HG03565 (cell line): ENCODE measurements at regions not wholly inside any gene's neighbourhood (a gene's known extent, or its start where the extent isn't known, plus 50 kb on each side); places are given as distances from the start of the nearest gene placed in this dataset.
"Not testable (repeated sequence)": the region's sequence is repeated elsewhere in the genome, so short reads cannot be mapped to it uniquely, and the experiment has no call there.

ENCODE experiments used
- ATAC-seq: cut with Tn5 transposase; IDR thresholded peaks from one replicate; pipeline ENCODE4 v1.9.1; 2021; ENCODE audit warnings: mild to moderate bottlenecking, moderate library complexity; ENCODE audit not compliant: unreplicated experiment

DNA sequence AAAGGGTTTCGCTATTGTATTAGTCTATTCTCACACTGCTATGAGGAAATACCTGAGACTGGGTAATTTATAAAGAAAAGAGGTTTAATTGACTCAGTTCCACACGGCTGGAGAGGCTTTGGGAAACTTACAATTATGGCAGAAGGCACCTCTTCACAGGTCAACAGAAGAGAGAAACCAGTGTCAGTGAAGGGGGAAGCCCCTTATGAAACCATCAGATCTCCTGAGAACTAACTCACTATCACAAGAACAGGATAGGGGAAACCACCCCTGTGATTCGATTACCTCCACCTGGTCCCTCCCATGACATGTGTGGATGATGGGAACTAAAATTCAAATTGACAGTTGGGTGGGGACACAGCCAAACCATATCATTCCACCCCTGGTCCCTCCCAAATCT lies 589.5 kb downstream of the CENPC start:
- no peak for ATAC-seq

DNA sequence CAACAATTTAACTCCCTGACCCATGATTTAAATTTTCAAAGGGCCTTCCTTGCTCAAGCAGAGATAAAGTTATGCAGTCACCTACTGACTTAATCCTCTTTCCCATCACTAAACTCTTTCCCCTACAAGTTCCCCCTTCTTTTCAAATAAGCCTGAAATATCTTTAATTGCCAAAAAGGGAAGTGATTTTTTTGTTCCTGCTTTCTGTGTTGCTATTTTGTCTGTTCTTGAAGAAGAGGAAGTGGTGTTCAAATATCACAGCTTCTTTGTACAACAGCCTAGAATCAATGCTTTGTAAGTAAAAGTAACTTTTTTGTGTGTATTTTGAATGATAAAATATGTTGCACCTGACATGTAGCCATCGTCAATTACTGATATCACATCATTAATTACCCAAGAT lies 595.9 kb downstream of the CENPC start:
- ATAC-seq: no peak

GRCh38 chr4:66946761-66947160 lies 598.5 kb downstream of the CENPC start:
- ATAC-seq: no peak

DNA sequence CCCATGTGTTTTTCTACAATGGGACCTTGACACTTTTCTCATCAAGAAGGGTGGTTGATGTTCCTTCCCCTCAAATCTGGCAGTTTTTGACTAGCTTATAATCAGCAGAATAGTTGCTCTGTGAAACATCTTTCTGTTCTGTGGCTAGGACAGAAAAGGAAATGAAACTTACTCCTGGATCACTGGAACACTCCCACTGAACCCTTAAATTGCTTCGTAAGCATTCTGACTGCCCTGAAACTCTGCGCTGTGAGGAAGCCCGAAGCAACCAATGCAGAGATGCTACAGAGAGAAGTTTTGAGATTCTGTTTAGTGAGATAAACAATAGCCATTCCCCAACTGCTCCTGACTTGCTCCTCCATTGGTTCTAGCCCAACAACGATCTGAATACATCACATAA lies 602.2 kb downstream of the CENPC start:
- no peak for ATAC-seq

DNA sequence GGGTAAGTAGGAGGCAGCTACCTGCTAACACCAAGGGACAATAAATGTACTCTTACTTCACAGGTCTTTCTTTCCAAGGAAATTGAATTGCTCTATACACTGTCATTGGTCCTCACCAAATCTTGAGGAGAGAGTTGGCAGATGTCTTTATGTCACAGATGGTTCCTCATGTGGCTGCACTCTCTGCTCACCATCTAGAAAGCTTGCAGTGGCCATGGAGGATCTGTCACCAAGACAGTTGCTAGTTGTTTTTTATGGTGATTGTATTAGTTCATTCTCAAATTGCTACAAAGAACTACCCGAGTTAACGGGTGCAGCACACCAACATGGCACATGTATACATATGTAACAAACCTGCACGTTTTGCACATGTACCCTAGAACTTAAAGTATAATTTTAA lies 613.3 kb downstream of the CENPC start:
- not testable (repeated sequence) for ATAC-seq

GRCh38 chr4:66930206-66930605 lies 615.1 kb downstream of the CENPC start:
- ATAC-seq: no peak

- no peak for ATAC-seq
Measured at GRCh38 chr4:66929748-66930147, 615.6 kb downstream of the CENPC start.

GRCh38 chr4:66928881-66929280 lies 616.4 kb downstream of the CENPC start:
- not testable (repeated sequence) for ATAC-seq

- ATAC-seq: no peak
Measured at GRCh38 chr4:66927937-66928336, 617.4 kb downstream of the CENPC start.

DNA sequence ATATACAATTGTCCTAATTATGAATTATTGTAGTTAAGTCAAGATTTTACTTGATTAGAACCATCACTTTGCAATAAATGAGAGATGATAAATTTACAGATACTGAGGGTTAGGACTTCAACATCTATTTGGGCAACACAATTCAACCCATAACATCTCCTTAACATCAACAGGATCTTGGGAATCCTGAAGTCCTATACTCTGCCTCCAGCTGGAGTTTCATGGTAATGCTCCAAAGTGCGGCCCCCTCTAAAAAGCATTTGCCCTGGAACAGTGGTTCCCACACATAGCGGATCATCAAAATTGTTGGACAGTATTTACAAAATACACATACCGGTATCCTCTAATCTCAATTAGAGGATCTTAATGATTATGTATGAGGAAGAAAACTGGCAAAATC lies 618.6 kb downstream of the CENPC start:
- ATAC-seq: no peak

- ATAC-seq: no peak
Measured at GRCh38 chr4:66923081-66923865, 622.0 kb downstream of the CENPC start.

GRCh38 chr4:66921433-66921832 lies 623.9 kb downstream of the CENPC start:
- no peak for ATAC-seq

GRCh38 chr4:66920514-66920913 lies 624.8 kb downstream of the CENPC start:
- ATAC-seq: no peak

- no peak for ATAC-seq
Measured at GRCh38 chr4:66911880-66912279, 633.4 kb downstream of the CENPC start.

GRCh38 chr4:66906314-66906713 lies 639.0 kb downstream of the CENPC start:
- no peak for ATAC-seq

- ATAC-seq: no peak
Measured at GRCh38 chr4:66899422-66900065, 645.8 kb downstream of the CENPC start.

GRCh38 chr4:66893807-66894206 lies 651.5 kb downstream of the CENPC start:
- no peak for ATAC-seq

DNA sequence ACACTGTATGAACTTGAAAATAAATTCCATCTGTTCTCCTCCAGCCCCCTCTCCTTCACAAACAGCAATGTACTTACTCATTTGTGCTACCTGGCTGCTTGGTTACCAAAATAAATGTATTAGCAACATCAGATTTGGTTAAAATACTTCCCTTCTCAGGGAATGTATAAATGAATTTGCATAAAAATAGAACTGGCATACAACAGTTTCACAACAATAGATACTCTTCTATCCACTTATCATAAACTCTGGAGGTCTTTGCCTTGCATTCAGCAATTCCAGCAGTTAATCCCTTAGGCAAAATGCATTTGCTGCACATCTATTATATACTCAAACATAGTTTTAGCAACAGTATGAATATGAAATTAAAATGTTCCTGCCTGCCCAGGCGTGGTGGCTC lies 658.2 kb downstream of the CENPC start:
- no peak for ATAC-seq

DNA sequence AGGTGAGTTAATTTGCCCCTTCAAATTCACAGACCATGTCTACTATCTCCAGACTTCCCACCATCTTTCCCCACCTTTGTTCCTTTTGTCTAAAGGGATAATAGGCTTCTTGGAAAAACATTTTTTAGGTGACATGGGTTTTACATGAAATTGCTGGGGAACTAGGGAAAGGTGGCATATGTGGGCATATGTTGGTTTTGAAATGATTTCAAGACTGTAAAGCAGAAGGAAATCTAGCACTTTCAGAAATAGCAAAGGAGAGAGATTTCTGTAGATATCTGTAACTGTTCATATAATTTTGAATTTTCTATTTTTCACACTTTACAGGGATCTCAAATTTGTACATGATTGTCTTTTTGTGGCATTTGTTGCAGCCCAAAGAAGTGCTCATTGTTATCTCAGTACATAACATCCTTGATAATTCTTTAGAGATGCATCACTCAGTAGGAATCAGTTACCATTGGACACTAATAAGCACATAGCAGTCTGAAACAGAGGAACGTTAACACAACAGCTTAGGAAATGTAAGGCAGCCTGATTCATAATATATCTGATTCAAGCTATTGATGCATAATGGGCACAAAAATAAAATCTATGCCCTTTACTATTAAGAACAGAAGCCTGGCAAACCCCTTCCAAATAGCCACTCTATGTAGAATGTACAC lies 659.7 kb downstream of the CENPC start:
- no peak for ATAC-seq

- ATAC-seq: no peak
Measured at GRCh38 chr4:66876946-66877345, 668.4 kb downstream of the CENPC start.

DNA sequence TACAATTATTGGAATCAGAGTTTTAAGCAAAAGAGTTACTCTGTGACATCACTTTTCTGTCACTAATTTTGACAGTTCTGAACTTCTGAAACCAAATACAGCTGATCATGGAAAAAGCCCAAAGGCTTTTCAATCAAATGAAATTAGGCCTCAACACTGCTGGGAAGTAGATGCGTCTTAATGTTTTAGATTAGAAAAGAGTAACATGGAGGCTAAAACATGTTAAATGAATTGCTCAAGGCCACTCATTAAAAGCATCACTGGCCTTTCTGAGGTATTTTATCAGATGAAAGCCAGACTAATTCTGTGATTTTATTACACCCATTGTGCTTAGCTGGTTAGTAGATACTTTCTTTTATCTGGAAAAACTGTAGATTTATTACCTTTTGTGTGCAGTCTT lies 672.6 kb downstream of the CENPC start:
- ATAC-seq: no peak

GRCh38 chr4:66863481-66863880 lies 681.8 kb downstream of the CENPC start:
- no peak for ATAC-seq
